Activated CD8-positive, alpha-beta memory T cell treated with anti-CD3 and anti-CD28 coated beads, Interleukin-2, amount 50 U/mL, for 48 hours (primary cell): ENCODE measurements at regions not wholly inside any gene's neighbourhood (a gene's known extent, or its start where the extent isn't known, plus 50 kb on each side); places are given as distances from the start of the nearest gene placed in this dataset.
A peak's percentile ranks its signal among the peaks of the same experiment; 100 is the strongest.
"Not testable (repeated sequence)": the region's sequence is repeated elsewhere in the genome, so short reads cannot be mapped to it uniquely, and the experiment has no call there.

ENCODE experiments used
- DNase-seq: peaks from one replicate; pipeline ENCODE4 v3.0.0-alpha.2; 2020

DNA sequence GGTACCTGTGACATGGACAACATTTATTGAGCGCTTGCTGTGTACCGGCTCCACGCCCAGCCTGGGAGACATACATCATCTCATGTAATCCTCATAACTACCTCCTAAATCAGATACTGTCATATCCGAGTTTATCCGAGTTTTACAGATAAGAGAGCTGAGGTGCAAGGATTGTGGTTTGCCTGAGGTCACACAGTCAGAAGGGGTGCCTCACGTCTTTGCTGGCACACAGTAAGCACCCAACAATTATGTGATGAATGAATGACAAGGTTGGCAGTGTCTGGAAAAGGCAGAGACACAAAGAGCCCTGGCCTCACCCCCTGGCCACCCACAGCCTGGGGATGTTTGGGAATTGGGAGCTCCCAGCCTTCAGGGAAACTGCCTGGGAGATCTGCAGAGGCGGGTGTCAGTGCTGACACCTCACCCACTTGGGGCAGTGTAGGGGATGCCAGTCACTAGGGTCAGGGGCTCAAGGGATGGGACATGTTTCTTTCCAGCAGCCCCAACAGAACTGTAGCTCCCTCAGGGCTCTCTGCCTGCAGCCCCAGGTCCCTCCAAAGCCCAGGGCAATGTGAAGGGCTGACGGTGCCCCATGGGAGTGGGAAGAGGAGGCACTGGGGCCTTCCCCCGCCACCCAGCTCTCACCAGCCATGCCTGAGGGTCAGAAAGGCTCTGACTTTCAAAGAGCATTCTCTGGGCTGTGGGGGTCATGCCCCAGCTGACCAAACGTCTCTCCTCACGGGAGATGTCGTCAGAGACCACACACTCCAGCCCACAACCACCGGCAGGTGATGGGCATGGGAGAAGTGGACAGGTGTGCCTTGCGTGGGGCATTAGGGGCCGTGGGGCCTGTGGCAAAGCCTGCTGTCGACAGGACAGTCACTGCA lies 157.5 kb downstream of the ZFP36L2 start:
- DNase-seq, result no peak

DNA sequence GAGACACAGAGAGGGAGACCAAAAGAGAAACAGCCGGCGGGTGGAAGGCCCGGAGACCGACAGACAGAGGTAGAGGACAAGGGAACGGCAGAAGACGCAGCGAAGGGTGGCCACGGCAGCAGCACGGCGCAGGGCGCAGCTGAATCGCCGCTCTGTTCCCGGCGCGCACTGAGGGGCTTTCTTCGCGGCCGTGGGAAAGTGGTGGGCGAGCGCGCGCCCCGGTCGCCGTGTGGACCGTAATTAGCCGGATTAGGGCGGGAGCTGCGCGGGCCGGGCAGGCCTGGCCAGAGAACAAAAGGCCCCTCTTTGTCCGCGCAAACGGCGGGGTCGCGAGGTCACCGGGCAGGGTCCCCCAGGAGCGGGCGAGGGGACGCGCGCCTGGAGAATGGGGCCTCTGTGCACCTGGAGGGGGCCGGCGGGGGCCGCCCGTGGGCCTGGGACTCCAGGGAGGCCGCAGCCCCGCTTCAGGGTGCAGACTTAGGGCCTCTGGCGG lies 158.3 kb downstream of the ZFP36L2 start:
- DNase-seq, result no peak

DNA sequence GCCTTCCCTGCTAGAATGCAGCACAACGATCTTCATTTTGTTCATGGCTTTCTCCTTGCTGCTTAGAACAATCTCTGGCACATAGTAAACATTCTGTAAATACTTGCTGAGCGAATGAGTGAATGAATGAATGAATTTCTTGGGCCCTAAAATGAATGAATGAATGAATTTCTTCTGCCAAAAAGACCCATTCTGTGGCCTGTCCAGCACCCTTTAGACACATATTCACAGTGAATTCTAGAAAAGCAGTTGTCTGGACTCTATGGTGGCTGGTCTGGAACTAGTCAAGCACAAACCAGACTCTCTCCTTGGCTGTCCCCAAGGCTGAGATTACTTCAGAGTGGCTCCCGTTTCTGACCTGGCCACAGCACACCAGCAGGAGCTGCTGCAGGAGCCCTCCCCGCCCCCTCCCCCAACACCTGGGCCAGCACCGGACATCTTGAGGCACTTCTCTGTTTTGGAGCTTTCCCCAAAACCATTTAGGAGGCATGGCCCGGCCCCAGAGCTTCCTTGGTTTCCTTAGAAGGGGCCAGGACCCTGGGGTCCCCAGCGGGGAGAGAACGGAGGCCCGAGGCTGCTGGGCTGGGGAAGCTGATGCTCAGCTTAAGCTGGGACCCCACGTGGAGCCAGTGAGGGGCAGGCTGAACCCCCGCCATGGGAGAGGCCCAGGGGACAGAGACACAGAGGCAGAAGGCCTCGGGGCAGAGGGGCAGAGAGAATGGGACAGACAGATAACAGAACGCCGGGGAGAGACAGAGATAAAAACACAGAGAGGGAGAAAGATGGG lies 159.0 kb downstream of the ZFP36L2 start:
- no peak for DNase-seq

DNA sequence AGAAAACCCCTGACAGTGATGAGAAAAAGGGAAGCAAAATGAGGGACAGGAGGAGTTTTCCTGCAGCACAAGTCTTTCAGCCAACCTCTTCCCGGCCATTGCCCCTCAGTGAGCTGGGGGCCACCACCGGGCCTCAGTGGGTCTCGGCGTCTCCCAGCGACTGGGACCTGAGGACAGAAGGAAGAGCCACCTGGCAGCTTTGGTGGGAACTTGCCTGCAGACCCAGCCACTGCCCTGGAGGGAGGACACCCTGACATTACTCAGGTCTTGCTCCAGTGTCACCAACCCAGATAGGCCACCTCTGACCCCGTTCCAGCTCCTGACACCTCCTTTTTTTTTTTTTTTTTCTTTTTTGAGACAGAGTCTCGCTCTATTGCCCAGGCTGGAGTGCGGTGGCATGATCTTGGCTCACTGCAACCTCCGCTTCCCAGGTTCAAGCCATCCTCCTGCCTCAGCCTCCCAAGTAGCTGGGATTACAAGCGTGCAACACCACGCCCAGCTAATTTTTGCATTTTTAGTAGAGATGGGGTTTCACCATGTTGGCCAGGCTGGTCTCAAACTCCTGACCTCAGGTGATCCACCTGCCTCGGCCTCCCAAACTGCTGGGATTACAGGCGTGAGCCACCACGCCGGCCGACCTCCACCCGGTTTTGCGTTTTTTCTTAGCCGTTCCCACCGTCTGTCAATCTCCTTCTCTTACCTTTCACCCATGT lies 159.7 kb downstream of the ZFP36L2 start:
- not testable (repeated sequence) for DNase-seq

DNA sequence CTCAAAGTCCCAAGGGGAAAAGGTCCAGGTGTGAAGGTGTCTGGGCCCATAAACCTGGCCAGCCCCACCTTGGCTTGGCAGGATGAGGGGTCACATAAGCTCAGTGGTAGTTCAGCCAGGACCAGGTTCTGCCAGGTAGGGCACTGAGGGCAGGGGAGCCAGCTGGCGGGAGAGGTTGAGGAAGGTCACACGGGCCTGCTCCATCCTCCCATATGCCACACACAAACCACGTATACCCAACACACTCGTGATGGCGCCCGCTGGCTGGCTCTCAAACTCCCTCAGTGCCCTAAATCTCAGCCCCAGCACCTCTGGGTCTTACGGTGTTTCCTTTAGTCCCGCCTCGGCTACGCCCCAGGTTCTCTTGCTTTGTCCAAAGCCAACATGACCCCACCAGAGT lies 160.5 kb downstream of the ZFP36L2 start:
- DNase-seq, result no peak

DNA sequence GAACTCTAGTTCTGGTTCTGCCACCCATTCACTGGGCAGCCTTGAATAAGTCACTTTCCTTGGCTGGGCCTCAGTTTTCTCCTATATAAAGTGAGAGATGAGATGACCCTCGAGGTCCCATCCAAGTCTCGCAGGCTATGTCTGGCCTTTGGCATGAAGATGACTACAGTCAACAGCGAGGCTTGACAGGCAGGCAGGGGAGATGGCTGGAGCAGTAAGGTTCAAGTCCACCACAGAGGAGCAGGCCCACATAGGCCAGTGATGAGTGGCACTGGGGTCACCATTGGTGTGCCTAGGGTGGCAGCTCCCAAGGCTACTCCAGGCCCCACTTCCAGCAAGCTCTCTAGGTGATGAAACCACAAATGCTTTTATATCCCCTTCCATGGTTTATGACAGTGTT lies 161.4 kb downstream of the ZFP36L2 start:
- no peak for DNase-seq

DNA sequence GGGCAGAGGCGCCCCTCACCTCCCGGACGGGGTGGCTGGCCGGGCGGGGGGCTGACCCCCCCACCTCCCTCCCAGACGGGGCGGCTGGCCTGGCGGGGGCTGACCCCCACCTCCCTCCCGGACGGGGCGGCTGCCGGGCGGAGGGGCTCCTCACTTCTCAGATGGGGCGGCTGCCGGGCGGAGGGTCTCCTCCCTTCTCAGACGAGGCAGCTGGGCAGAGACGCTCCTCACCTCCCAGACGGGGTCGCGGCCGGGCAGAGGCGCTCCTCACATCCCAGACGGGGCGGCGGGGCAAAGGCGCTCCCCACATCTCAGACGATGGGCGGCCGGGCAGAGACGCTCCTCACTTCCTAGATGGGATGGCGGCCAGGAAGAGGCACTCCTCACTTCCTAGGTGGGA lies 163.3 kb downstream of the ZFP36L2 start:
- DNase-seq, result not testable (repeated sequence)

DNA sequence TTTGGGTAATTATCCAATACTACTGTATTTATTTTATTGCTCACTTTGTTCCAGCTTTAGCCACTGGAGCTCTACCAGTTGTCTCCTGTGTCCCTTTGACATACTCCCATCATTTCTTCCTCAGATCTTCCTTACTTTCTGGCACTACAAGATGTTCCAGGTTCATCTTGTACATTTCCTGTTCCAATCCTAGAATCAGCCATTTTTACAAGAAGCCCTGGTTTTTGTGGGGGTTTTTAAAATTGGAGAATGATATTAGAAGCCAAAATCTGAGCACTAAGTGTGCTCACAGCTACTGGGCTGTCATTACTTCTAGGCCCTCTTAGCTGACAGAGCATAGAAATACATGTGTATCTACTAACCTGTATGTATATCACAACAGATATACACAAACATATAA lies 164.3 kb downstream of the ZFP36L2 start:
- DNase-seq, result no peak

DNA sequence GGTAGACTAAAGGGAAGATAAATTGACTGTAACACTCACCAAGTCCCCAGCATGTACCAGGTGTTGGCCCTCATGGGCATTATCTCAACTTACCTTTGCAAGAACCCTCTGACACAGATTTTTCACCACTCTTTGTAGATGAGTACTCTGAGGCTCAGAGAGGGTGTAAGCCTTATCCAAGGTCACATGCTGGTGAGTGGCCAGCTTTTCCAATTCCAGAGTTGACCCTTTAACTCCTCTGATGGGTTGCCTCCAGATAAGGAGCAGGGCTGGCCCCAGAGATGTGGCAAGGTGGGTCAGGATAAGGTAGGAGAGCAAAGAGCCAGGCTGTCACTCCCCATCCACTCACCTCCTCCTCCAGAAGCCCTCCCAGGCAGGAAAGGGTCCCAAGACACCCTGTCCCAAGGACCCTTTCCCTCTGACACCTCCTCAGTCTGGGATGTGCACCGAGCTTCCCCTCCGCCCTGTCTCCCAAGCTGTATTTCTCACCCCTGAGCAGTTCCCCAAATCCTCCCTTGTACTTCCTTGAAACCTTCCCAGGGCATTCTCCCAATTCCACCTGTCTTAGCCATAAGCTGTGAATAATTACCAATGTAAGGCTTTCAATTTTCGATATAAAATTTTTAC lies 165.9 kb downstream of the ZFP36L2 start:
- no peak for DNase-seq

DNA sequence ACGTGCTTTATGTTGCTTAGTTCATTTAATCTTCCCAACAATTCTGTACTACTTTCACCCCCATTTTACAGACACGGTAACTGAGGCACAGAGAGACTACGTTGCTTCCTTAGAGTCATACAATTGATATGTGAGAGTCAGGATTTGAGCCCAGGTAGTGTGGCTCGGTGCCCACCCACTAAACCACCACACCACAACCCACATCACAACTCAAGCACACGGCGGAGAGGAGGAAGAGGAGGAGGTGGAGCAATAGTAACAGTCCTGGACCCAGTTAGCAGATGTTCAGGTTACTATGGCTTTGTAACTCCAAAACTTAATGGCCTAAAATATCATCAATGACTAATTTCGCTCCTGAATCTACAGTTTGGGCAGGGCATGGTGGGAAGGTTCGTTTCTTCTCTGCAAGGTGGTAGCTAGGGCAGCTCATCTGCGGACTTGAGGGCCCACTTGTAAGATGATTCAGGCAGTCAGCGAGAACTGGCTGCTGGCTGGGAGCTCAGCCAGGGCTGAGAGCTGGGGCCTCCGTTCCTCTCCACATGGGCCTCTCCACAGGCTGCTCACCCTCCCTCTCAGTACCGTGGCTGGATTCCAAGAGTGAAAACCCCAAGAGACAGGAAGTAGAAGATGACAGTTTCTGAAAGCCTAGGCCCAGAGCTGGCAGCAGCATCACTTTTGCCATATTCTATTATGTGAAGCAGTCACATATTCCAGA lies 167.1 kb downstream of the ZFP36L2 start:
- peak; percentile 81 for DNase-seq

DNA sequence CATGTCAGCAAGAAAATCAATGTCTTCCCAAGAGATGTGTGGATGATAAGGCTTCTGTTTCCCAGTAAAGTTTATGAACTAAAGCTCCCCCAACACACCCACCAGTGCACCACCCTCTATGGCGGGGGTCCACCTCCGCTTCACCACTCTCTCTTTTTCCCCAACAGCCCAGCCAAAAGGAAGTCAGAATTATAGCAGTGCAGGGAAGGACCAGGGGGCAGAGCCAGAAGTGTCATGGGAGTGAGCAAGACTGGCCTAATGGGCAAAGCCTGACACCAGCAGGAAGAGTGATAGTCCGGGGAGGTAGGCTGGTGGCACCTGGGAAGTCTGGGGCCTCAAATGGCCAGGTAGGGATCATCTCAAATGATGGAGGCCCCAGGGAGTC lies 167.7 kb downstream of the ZFP36L2 start:
- no peak for DNase-seq

DNA sequence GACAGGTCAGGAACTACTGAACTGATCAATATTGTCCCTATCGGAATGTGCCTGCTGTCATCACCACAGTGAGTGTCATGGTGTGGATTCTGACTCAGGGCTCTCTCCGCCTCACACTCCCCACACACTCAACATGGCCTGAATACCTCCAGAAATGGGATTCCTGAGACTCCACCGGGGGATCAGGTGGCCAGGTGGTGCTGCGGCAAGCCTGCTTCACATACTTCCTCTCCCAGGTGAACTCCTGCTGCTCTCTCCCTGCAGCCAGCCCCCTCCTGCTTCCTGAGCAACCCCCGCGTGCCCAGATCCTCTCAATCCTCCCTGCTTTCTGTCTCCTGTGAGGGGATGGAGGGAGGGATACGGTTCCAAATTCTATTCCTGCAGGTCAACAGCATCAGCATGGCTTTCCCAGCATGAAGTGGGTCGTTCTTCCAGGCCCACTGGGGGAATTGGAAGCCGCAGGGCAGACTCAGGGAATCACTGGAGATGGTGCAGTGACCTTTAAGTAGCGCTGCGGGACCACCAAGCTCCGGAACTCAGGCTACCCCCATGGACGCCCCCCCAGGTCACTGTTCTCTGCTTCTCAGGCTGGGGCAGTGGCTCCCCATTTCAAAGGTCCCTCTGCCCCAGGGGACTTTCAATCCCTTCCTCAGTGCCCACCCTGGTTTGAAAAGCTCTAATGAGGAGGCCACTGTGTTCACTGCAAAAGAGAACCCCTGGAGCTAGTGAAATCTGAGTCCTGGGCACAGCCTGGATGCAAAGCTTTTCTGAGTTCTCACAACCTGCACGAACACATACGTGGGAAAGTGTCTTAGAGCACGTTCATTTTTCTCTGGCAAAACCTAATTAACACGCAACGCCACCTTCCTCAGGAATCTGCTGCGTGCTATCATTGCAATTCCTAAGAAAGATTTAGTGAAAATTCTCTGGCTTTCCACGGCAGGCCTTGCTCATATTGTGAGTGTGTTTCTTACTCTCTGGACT lies 168.4 kb downstream of the ZFP36L2 start:
- DNase-seq, result no peak

DNA sequence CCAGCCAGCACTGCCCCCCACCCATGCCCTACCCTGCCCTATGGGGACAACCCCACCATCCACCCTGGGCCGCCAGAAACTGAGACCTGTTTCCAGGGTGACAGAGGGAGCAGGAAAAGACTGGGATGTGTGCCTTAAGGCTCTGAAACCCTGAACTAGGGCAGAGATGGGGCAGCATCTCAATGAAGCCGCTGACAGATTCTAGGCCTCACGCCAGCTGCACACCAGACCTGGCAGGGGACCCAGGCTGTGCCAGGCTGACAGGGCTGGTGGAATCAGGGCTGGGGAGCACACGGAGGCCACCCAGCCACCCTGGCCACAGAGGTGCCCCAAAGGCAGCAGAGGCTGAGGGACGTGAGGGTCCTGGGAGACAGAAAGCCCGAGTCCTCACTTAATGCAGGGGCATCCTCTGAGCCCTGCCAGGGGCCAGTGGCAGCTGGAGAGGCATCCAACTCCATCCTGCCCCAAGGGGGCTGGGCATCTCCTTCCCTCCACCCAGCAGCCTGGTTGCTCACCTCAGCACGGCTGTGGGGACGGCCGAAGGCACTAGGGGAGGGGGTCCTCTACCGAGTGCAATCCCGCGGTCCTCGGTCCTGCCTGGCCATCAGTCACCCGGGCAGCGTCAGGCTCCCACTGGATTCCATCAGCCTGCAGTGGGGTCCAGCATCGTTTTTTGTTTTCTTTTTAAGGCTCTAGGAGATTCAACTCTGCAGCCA lies 169.2 kb downstream of the ZFP36L2 start:
- no peak for DNase-seq

DNA sequence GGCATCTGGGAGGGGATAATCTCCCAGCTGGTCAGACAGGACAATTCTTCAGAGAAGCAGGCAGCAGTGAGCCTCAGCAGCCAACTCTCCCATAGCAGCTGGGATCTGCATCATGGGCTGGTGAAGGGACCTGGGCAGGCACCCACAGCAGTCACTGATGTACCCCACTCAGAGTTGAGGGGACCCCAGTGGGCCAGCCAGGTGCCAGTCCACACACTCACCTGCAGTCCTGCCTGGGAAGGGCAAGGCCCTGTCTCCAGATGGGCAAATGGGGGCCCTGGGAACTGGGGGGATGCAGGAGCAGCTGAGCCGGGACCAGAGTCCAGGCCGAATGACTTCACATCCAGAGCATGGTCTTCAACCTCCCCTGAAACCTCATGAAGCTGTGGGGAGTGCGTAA lies 170.4 kb downstream of the ZFP36L2 start:
- DNase-seq, result no peak

DNA sequence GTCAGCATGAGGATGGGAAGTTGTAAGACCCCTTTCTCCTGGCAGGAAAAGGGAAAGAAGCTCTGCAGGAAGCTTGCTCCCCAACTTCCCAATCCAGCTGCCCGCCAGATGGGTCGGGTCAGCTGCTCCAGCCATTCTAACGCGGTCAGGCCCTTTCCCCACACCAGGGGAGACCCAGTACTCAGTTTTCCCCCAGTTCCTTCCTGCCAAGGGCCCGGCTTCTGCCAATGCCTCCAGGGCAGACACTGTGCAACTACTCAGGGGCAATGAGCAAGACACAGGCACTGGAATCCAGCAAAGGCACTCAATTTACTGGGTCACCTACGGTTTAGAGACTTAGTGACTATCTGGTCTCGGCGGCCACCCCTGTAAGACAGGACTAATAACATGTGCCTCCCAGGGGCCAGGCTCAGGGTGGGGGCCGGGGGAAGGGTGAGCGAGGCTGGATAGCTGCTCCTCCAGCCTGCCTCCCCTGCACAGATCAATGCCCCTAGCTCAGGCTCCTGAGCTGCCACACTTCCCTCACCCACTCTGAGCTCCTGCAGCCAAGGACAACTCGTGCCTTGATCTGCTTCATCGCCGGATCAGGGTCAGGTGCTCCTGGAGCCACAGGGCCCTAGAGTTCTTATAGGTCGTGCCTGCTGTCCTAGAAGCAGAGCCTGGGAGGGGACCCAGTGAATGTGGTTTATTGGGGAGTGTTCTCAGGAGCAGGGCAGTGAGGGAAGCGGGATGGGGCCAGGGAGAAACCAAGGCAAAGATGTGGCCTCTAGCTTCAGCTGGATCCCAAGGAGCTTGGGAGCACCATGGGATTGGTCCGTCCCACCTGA lies 171.1 kb downstream of the ZFP36L2 start:
- no peak for DNase-seq

DNA sequence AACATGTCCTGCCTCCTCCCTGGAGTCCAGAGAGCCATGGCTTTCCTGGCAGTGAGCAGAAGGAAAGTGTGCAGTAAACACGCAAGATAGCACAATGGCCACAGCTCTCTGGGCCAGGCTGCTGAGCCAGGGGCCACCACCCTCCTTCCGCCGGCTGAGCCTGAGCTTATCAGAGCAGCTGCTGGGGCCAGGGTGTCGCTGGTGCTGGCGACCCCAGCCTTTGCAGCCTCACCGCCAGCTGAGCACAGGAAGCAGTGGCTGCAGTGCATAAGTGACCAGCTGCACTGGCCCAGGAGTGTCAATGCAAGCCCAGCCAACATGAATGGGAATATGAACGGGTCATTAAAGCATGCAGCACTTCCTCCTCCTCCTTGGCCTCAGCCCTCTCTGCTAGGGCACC lies 172.0 kb downstream of the ZFP36L2 start:
- DNase-seq, result no peak

DNA sequence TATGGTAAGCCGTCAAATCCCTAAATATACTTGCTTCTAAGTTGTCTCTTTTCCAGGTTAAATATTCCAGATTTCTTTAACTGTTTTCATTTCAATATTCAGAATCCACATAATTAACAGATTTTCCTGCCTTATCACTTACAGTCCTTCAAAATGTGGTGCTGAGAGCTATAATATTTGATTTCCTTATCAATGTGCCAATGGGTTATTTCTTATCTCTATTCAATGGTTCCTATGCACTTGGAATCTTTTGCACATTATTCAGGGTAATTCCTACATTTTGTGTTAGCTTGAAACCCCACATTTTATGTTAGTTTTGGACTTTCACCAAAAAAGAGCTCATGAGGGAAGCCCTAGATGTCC lies 173.5 kb downstream of the ZFP36L2 start:
- DNase-seq, result no peak

DNA sequence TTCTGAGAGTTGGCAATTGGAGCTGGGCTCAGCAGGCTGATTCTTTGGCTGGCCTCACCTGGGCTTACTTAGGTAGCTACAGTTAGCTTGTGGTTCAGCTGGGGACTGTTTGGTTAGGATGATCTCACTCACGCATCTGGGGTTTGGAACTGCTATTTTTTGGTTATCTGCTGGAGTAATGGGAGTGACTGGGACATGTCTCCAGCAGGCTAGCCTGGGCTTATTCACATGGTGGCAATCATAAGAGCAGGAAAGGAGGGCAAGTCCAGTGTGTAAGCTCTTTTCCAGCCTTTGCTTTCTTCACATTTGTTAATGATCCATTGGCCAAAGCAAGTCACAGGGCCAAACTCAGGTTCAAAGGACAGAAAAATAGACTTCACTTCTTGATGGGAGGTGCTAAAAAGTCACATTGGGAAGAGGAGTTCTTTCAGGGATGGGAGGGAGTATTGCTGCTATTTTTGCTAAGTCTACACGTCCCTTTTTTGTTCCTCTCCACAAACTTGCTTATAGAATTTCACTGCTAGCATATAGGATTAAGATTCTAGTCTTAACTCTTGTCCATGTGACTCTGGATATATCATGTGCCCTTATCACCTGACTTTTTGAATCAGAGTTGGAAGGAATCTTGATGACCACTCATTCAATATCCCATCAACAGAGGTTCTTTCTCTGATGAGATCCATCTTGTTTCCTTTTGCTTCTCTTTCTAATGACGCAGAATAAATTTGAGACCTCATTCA lies 174.0 kb downstream of the ZFP36L2 start:
- DNase-seq, result no peak

DNA sequence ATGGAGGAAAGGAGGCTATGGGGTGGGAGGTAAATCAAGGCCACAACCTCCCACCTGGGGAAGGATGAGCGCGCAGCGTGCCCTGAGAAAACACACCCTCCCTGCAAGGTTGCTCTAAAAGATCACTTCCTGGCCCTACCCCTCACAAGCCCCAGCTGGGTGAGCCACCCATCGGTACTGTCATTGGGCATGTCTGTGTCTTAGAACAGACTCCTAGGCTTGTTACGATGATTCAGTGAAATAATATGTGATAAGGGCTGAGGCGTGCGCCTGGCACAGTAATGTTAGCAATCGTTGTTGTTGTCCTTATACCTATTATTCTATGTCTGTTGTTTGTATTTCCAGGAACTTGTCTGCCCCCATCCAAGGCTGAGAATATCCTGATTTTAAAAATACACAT lies 175.1 kb downstream of the ZFP36L2 start:
- DNase-seq, result no peak
